ENCODE measurements at regions not wholly inside any gene's neighbourhood (a gene's known extent, or its start where the extent isn't known, plus 50 kb on each side); places are given as distances from the start of the nearest gene placed in this dataset.

GRCh38 chr11:104369761-104370160, 205.8 kb upstream of the PDGFD start:
- no peak for TF ChIP-seq CTCF (IDR thresholded peaks at IDR 0.05; ENCODE audit: low read length)
- no peak for TF ChIP-seq EZH2phosphoT487 (IDR thresholded peaks at IDR 0.05; ENCODE audit: low read length)
